Mononuclear cell (primary cell): ENCODE measurements at regions not wholly inside any gene's neighbourhood (a gene's known extent, or its start where the extent isn't known, plus 50 kb on each side); places are given as distances from the start of the nearest gene placed in this dataset.

Source experiments
- H3K27me3 ChIP-seq: 2 replicates; pipeline ENCODE4 v1.6.0; 2011; ENCODE audit warnings: low read length, control low read depth; ENCODE audit not compliant: insufficient read depth
- H3K4me1 ChIP-seq: 2 replicates; pipeline ENCODE4 v1.5.1; 2011; ENCODE audit warnings: mild to moderate bottlenecking, low read length, control low read depth; ENCODE audit not compliant: insufficient read depth
- H3K4me3 ChIP-seq: 2 replicates; pipeline ENCODE4 v1.5.1; 2011; ENCODE audit warnings: mild to moderate bottlenecking, low read length, moderate library complexity
- H3K9me3 ChIP-seq: 2 replicates; pipeline ENCODE4 v1.5.1; 2011; ENCODE audit warnings: low read depth, mild to moderate bottlenecking, control low read depth, low read length

DNA sequence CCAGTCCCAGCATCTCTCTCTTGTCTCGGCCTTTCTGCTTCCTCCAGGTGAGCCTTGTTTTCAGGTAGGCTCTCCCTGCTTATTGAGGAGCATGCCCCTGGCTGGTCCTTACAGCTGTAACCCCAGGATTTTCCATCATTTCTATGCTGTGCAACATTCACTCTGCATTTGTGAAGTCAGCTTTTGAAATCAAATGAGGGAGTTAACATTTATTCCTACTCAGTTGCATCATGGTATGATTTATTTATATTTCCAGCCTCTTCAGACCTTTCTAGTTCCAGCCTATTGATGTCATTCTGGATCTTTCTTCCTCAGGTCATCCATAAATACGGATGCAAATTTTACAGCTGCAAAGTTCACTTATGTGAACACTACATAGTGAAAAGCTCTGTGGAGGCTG lies 755.6 kb downstream of the TYW1 start:
- Histone ChIP-seq H3K4me1 (no peaks in the 10 kb centered on the region), H3K4me3 (no peak overlapping the region), H3K27me3 (no peaks in the 10 kb centered on the region), H3K9me3 (no peaks in the 10 kb centered on the region)

DNA sequence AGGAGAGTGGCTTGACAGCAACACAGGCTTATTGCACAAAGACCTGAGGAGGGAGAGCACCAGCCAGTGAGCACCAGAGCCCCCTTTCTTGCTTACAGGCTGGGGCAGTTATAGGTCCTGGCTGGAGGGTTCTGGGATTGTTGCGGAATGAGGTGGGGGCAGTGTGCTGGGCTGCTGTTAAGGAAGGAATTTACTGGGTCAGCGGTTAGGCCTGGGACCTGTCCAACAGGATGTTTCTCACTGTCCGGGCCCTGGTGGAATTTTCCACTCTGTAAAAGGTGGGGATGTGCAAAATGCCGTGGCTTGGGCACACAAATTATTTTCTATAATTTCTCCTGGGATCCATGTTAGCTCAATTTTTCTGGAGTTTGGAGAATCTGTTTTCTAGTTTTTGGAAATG lies 757.3 kb downstream of the TYW1 start:
- Histone ChIP-seq H3K4me1 (no peaks in the 10 kb centered on the region), H3K27me3 (no peaks in the 10 kb centered on the region), H3K9me3 (no peaks in the 10 kb centered on the region), H3K4me3 (no peak overlapping the region)

DNA sequence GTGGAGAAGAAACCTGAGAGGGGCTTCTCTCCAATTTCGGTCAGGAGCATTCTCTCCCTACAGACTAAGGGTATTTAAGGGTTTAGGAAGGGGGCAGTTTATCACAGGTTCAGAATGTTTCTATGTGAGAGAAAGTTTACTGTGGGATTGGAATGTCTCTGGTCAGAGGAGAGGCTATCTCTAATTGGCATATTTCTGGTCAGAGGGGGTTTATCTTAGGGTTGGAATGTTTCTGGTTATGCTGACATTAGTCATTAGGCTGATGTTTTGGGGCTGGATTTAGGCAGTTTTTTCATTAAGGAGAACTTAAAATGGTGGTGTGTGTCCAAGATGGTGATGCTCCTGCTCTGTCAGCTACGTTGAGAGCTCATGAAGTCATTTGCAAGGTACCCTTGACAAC lies 758.0 kb downstream of the TYW1 start:
- no peaks in the 10 kb centered on the region for H3K9me3 ChIP-seq
- H3K4me1 ChIP-seq = no peaks in the 10 kb centered on the region
- no peaks in the 10 kb centered on the region for H3K27me3 ChIP-seq
- H3K4me3 ChIP-seq = no peak overlapping the region

DNA sequence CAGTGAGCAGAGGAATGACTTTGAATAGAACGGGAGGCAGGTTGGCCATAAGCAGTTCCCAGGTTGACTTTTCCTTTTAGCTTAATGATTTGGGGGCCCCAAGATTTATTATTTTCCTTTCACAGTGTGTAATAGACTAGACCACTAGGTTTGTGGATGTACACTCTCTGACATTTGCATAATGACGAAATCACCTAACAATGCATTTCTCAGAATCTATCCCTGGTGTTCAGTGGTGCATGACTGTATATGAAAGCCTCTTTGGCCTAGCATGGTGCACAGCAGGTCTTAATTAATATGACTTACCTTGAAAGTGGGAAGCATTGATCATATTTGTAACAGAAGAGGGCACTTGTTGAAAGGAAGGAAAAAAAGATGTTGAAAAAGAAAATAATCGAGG lies 761.9 kb downstream of the TYW1 start:
- no peak overlapping the region for H3K4me3 ChIP-seq

DNA sequence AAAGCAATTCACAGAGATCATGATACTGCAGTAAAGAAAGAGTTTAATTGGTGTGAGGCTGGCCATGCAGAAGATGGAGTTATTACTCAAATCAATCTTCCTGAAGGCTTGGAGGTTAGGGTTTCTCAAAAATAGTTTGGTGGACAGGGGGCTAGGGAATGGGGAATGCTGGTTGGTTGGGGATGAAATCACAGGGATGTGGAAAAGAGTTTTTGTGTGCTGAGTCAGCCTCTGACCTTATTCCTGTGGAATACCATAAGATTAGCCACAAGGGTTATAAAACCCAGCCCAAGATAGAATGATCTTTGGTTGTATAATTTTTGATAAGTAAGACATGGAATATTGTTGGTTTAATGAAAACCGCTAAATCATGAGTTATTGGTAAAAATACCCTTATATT lies 764.3 kb downstream of the TYW1 start:
- no peaks in the 10 kb centered on the region for H3K9me3 ChIP-seq
- no peaks in the 10 kb centered on the region for H3K27me3 ChIP-seq
- H3K4me3 ChIP-seq = no peak overlapping the region
- no peaks in the 10 kb centered on the region for H3K4me1 ChIP-seq

More for the DNA sequence above, 761.9 kb downstream of the TYW1 start:
- no peaks in the 10 kb centered on the region for H3K27me3 ChIP-seq
- no peaks in the 10 kb centered on the region for H3K4me1 ChIP-seq
- H3K9me3 ChIP-seq = no peaks in the 10 kb centered on the region

DNA sequence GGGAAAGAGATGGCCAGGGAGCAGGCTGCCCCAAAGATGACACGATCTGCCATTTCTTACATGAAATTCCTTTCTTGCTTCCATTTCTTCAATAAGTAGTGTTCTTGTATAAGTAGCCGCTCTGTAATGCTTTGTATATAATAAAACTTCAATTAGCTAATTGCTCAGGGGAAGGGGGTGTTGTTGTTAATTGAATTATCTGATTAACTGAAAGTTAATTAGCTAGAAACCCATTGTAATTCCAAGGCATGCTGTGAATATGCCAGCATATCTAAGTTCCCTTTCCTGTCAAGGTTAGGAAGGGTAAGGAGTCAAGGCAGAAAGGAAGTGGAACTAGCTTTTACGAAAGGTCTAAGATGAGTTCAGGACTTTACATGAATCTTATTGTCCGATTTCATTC lies 765.9 kb downstream of the TYW1 start:
- Histone ChIP-seq H3K4me1 (no peaks in the 10 kb centered on the region), H3K9me3 (no peaks in the 10 kb centered on the region), H3K4me3 (no peak overlapping the region), H3K27me3 (no peaks in the 10 kb centered on the region)

DNA sequence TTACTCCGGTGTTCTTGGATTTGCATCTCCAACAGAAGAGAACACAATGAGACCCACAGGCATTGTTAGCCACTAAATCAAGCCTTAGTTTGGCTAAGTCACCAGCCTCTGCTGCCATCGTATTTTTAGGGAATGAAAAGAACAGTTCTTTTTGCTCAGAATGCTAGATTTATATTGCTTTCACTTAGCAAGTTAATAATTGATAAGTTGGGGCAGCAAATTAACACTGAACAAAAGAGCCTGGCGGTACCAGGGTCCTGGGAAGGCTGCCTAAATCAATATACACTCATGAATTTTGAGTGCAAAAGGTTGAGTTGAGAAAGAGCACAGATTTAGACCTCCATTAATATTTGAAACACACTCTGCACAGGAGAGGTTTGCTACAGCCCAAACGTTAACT lies 767.7 kb downstream of the TYW1 start:
- H3K4me1 ChIP-seq = no peaks in the 10 kb centered on the region
- H3K27me3 ChIP-seq = no peaks in the 10 kb centered on the region
- H3K4me3 ChIP-seq = no peak overlapping the region
- H3K9me3 ChIP-seq = no peaks in the 10 kb centered on the region

DNA sequence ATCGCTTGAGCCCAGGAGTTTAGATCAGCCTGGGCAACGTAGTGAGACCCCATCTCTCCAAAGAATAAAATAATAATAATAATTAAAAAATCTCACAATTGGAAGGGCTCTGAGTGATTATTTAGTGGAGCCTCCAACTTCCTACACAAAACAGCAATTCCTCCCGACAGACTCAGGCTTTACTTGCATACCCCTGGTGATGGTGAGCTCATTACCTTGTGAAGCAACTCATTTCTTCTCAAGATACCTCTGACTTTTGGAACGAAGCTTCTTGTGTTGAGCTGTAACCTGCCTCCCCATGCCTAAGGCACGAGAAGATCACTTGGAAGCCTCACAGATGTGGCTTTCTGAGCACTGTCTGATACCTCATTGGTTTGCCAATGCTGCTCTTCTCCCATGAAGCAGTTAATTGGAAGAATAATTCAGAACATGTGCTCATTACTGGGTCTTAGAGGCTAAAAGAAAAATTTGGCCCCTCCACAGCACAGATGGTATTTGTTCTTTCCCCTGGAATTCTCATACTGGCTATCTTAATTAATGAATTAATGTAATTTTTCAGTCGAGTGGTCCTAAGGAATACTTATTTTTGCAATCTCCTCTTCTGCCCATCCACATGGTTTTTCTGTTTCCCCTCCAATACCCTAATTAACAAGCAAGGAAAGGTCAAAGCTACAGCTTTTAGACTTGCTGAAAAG lies 769.0 kb downstream of the TYW1 start:
- no peaks in the 10 kb centered on the region for H3K9me3 ChIP-seq
- H3K27me3 ChIP-seq = no peaks in the 10 kb centered on the region
- no peak overlapping the region for H3K4me3 ChIP-seq
- H3K4me1 ChIP-seq = no peaks in the 10 kb centered on the region

DNA sequence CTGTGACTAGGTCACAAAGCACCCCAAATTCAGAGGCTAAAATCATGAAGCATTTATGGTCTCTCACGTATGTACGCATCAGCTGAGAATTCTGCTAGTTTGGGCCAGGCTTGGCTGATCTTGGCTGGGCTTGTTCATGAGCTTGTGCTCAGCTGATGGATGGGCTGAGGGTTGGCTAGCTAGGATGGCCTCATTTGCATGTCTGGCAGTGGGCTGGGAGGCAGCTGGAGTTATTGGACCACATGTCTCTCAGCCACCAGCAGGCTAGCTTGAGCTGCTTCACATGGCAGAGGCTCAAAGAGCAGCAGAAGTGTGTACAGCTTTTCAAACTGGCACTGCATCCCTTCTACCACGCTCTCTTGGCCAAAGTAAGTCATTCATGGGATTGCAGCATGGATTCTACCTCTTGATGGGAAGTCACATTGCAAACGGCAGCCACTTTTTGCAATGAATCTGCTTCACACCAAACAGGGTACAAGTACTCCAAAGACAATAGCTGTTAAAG lies 770.3 kb downstream of the TYW1 start:
- H3K4me3 ChIP-seq = no peak overlapping the region
- no peaks in the 10 kb centered on the region for H3K9me3 ChIP-seq

DNA sequence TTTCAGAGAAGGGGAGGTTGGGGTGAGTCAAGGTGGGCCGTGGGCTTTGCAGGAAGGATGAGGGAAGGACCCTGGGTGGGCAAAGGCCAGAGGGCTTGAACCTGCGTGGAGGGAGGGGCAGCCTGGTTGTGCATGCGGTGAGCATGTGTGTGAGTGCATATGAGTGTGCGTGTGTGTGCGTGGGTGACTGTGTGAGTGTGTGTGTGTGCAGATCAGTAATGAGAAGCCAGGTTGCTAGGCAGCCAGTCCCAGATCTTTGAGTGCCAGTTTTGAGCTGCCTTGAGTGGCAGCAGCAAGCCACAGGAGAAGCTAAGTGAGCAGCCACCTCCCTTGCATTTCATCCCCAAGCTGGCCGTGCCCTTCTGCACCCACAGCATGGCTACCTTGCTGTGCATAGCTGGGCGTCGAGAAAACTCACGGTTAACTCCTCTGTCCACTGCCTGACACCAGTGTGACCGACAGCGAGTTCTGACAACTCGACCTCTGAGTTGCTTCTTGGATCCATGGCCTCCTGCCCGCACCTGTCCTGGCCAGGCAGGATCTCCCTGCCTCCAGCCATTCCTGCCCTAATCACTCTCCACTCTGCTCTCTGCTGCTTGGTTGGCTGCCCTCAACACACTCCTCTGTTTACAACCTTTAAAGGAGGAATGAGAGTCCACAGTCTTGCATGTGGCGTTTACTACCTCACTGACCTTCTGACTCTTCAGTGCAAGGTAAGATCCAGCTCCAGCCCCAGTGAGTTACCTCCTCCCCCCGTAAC lies 775.4 kb downstream of the TYW1 start:
- Histone ChIP-seq H3K27me3 (no peaks in the 10 kb centered on the region), H3K9me3 (no peaks in the 10 kb centered on the region), H3K4me3 (no peak overlapping the region), H3K4me1 (no peaks in the 10 kb centered on the region)

More for the DNA sequence above, 770.3 kb downstream of the TYW1 start:
- Histone ChIP-seq H3K27me3 (no peaks in the 10 kb centered on the region), H3K4me1 (no peaks in the 10 kb centered on the region)

DNA sequence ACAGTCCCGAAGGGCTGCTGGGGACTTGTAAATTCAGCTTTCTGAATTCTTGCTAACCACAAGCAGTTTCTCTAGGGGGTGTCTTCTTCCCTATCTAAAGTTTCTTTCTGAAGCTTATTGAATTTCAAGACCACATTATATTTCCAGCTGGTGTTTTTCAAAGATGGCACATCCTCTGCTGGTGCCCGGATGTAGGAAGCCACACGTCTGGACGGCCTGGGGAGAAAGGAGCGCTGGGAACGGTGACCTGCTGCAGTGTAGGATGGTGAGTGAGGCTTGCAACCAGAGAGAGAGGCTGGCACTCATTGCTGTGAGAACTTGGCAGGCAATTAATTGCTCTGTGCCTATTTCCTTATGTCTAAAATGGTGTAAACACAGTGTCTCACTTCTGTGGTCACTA lies 776.4 kb downstream of the TYW1 start:
- H3K27me3 ChIP-seq = no peaks in the 10 kb centered on the region
- H3K9me3 ChIP-seq = no peaks in the 10 kb centered on the region
- H3K4me3 ChIP-seq = no peak overlapping the region
- H3K4me1 ChIP-seq = no peaks in the 10 kb centered on the region

DNA sequence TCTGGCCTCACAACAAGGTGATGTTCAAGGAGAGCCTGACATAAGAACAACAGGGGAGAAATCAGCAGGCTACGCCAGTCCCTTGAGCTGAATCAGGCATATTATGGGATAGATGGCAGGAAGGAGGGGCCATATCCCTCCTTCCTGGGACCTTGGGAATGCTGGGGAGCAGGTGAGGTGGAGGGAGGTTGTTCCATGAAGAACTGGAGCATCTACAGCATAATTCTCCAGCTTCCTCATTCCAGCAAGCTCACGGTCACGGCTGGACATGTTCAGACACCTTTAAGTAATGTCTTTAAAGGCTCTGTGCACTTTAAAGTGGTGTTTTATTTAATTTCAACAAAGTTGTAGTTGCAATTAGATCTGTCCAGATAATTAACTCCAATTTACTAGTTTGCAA lies 780.5 kb downstream of the TYW1 start:
- Histone ChIP-seq H3K4me1 (no peaks in the 10 kb centered on the region), H3K4me3 (no peak overlapping the region), H3K9me3 (no peaks in the 10 kb centered on the region), H3K27me3 (no peaks in the 10 kb centered on the region)

DNA sequence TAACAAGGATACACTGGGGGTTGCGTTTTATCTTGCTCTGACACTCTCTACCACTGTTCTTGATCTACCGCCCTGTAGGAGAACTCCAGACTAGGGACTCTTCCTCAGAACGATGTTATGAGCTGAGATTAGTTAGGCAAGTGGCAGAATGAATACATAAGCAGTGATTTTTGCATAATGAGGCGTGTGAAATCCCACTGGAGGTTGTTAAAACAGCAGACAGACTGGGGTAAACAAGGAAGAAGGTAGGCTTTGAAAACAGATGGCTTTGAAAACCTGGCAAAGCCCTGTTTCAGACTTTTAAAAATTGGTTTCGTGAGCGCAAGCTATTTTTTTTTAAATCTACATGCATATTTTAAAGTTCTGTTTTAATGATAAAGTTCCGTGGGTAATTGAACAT lies 785.2 kb downstream of the TYW1 start:
- Histone ChIP-seq H3K4me1 (no peaks in the 10 kb centered on the region), H3K9me3 (no peaks in the 10 kb centered on the region), H3K4me3 (no peak overlapping the region), H3K27me3 (no peaks in the 10 kb centered on the region)

DNA sequence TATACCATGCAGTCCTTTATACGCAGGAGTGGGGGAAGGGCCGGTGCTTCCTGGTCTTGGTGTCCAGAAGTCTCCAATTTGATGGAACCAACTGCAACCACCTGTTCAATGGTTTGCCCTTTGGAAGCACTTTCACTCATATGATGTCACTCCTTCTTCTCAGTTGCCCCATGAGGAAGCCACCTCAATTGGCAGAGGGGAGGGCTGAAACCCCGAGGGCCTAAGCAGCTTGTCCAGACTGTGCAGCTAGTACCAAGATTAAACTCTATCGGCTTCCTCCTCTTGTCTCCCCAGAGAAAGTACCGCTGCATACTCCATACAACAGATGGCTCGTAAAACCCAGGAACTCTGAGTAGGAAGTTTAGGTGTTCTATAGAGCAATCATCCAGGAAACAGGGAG lies 789.4 kb downstream of the TYW1 start:
- no peaks in the 10 kb centered on the region for H3K27me3 ChIP-seq
- no peak overlapping the region for H3K4me3 ChIP-seq
- H3K4me1 ChIP-seq = no peaks in the 10 kb centered on the region
- no peaks in the 10 kb centered on the region for H3K9me3 ChIP-seq

DNA sequence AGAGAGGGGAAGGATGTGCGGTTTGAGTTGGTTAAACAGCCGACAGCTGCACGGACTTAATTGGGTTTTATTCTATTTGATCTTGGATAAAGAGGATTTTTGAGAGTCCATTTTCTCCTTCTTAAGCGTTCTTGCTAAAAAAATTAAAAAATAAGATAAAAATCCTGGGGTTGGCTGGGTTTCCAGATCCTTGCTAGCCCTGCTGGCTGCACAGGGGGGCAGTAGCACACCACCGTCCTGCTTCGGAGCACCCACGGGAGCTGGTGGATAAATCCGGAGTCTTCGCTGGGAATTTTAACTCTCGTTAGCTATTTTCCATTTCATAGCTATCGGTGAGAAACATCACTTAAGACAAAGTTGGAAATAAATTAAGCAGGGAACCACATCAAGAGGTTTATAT lies 792.0 kb downstream of the TYW1 start:
- no peak overlapping the region for H3K4me3 ChIP-seq
- no peaks in the 10 kb centered on the region for H3K27me3 ChIP-seq
- no peaks in the 10 kb centered on the region for H3K9me3 ChIP-seq
- H3K4me1 ChIP-seq = no peaks in the 10 kb centered on the region

DNA sequence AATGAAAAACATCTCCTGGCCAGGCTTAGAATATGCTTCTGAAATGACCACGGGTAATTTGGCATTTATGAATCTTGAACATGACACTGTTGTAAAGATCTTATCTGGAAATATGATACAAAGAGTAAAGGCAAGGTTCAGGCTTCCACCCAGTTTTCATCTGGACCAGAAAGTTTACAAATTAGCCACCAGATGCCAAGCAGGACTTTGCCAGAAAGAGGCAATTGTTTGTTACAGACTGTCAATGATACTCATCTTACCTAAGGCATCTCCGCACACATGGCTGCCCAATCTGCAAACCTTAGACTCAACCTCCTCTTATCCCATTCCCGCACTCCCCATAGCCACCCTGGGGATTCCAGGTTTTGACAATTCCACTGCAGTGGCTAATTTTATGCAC lies 795.3 kb downstream of the TYW1 start:
- Histone ChIP-seq H3K4me3 (no peak overlapping the region), H3K9me3 (no peaks in the 10 kb centered on the region), H3K4me1 (no peaks in the 10 kb centered on the region), H3K27me3 (no peaks in the 10 kb centered on the region)
